PC-9 (cell line): ENCODE measurements at regions not wholly inside any gene's neighbourhood (a gene's known extent, or its start where the extent isn't known, plus 50 kb on each side); places are given as distances from the start of the nearest gene placed in this dataset.

Source experiments
- BruUV-seq: library from RNA; stranded (reverse); fragments of 400-500 nt; replicated peaks from 2 replicates; lab custom pipeline; 2021; lab: Mats Ljungman, UMichigan
- CTCF ChIA-PET: fragments of 300-600 bp; sonication (Branson Sonifier 250); formaldehyde crosslinking; loops from one replicate; lab custom pipeline; 2022; ENCODE audit warnings: antibody characterized with exemption; lab: Charles Lee
- POLR2A ChIA-PET: fragments of 300-600 bp; sonication (Branson Sonifier 250); formaldehyde crosslinking; loops from one replicate; lab custom pipeline; 2022; ENCODE audit warnings: antibody characterized with exemption; ENCODE audit not compliant: unreplicated experiment; lab: Charles Lee
- DNase-seq, 2 experiments: peaks; one replicate each; pipeline versions ENCODE4 v3.0.0 to v3.0.0-alpha.2; 2015 to 2022; ENCODE audit warnings: mixed read lengths in 1 of 2
- H2AFZ ChIP-seq: fragments of 200-600 bp; sonication (generic); 2 replicates; pipeline ENCODE4 v1.8.1; 2017; ENCODE audit warnings: antibody characterized with exemption
- H3F3A ChIP-seq: fragments of 200-600 bp; sonication (generic); 2 replicates; pipeline ENCODE4 v1.8.1; 2017; ENCODE audit warnings: antibody characterized with exemption, mild to moderate bottlenecking, low read depth; ENCODE audit not compliant: insufficient read depth
- H3K27ac ChIP-seq: fragments of 200-600 bp; sonication (generic); 2 replicates; pipeline ENCODE4 v1.6.1; 2016; ENCODE audit warnings: mixed run types
- H3K27me3 ChIP-seq: fragments of 200-600 bp; sonication (generic); 2 replicates; pipeline ENCODE4 v1.6.1; 2016; ENCODE audit warnings: low read depth, mixed run types; ENCODE audit not compliant: insufficient read depth
- H3K36me3 ChIP-seq: fragments of 200-600 bp; sonication (generic); 2 replicates; pipeline ENCODE4 v1.6.1; 2016; ENCODE audit warnings: low read depth, mixed run types
- H3K4me1 ChIP-seq: fragments of 200-600 bp; sonication (generic); replicated peaks from 2 replicates; pipeline ENCODE4 v1.6.1; 2016; ENCODE audit warnings: mixed run types; ENCODE audit not compliant: insufficient read depth
- H3K4me2 ChIP-seq: fragments of 200-600 bp; sonication (generic); 2 replicates; pipeline ENCODE4 v1.6.1; 2017; ENCODE audit warnings: mixed run types
- H3K4me3 ChIP-seq: fragments of 200-600 bp; sonication (generic); 2 replicates; pipeline ENCODE4 v1.6.1; 2016; ENCODE audit warnings: mixed run types
- H3K79me2 ChIP-seq: fragments of 200-600 bp; sonication (generic); 2 replicates; pipeline ENCODE4 v1.6.1; 2017; ENCODE audit warnings: low read depth, mixed run types
- H3K9me2 ChIP-seq: fragments of 200-600 bp; sonication (generic); 2 replicates; pipeline ENCODE4 v1.8.1; 2017; ENCODE audit warnings: mild to moderate bottlenecking; ENCODE audit not compliant: insufficient read depth
- H3K9me3 ChIP-seq: fragments of 200-600 bp; sonication (generic); 2 replicates; pipeline ENCODE4 v1.8.1; 2016; ENCODE audit warnings: low read depth; ENCODE audit not compliant: insufficient read depth
- H4K20me1 ChIP-seq: fragments of 200-600 bp; sonication (generic); 2 replicates; pipeline ENCODE4 v1.8.1; 2017; ENCODE audit not compliant: insufficient read depth
- CTCF ChIP-seq: fragments of 200-600 bp; sonication (generic); conservative IDR thresholded peaks from 2 replicates; pipeline ENCODE4 v1.6.1; 2017; ENCODE audit warnings: mixed run types, antibody characterized with exemption, mild to moderate bottlenecking, moderate library complexity
- EZH2 ChIP-seq: fragments of 200-600 bp; sonication (generic); IDR thresholded peaks from 2 replicates; pipeline ENCODE4 v1.8.0; 2017; ENCODE audit warnings: antibody characterized with exemption, low read depth
- intact Hi-C: fragments of 100-400 bp; cut with micrococcal nuclease; formaldehyde crosslinking; loops from one replicate; pipeline ENCODE4 v1.10.0; 2022; ENCODE audit not compliant: unreplicated experiment

- H3K27me3 ChIP-seq = no peaks in the 10 kb centered on the region
- intact Hi-C loops = no loop called here
- H3K9me3 ChIP-seq = no peaks in the 10 kb centered on the region
- TF ChIP-seq EZH2 = no peak
- TF ChIP-seq CTCF = no peak
- H3K4me1 ChIP-seq = peaks cover 10% of the 10 kb centered on the region
- ChIA-PET CTCF (no interaction called here), POLR2A (no interaction called here)
- H2AFZ ChIP-seq = no peak overlapping the region
- no peak overlapping the region for H3K27ac ChIP-seq
- no peaks in the 10 kb centered on the region for H3F3A ChIP-seq
- H4K20me1 ChIP-seq = no peaks in the 10 kb centered on the region
- H3K36me3 ChIP-seq = no peaks in the 10 kb centered on the region
- H3K4me3 ChIP-seq = no peak overlapping the region
- BruUV-seq = no TSS peak
- no peak for DNase-seq
- H3K79me2 ChIP-seq = no peaks in the 10 kb centered on the region
- H3K9me2 ChIP-seq = no peaks in the 10 kb centered on the region
- no peak overlapping the region for H3K4me2 ChIP-seq
Observed at GRCh38 chr18:44624052-44624451, 56.6 kb upstream of the SETBP1 start.

- H3K4me1 ChIP-seq = peaks cover 10% of the 10 kb centered on the region
- H3K27ac ChIP-seq = no peak overlapping the region
- CTCF ChIA-PET = no interaction called here
- no peaks in the 10 kb centered on the region for H3K79me2 ChIP-seq
- H3K9me2 ChIP-seq = no peaks in the 10 kb centered on the region
- no peak for DNase-seq
- H3K4me2 ChIP-seq = no peak overlapping the region
- no peaks in the 10 kb centered on the region for H3K9me3 ChIP-seq
- no peaks in the 10 kb centered on the region for H3K36me3 ChIP-seq
- no TSS peak for BruUV-seq
- H3F3A ChIP-seq = no peaks in the 10 kb centered on the region
- POLR2A ChIA-PET = no interaction called here
- no peak overlapping the region for H2AFZ ChIP-seq
- intact Hi-C loops = no loop called here
- H3K27me3 ChIP-seq = no peaks in the 10 kb centered on the region
- H4K20me1 ChIP-seq = no peaks in the 10 kb centered on the region
- TF ChIP-seq CTCF (no peak), EZH2 (no peak)
- H3K4me3 ChIP-seq = no peak overlapping the region
Observed at GRCh38 chr18:44625386-44625785, 55.3 kb upstream of the SETBP1 start.

GRCh38 chr18:44626236-44626635, 54.5 kb upstream of the SETBP1 start:
- no TSS peak for BruUV-seq
- Histone ChIP-seq H3K4me1 (peaks cover 10% of the 10 kb centered on the region), H3K4me3 (no peak overlapping the region), H3K79me2 (no peaks in the 10 kb centered on the region), H3F3A (no peaks in the 10 kb centered on the region), H4K20me1 (no peaks in the 10 kb centered on the region), H3K9me3 (no peaks in the 10 kb centered on the region), H3K9me2 (no peaks in the 10 kb centered on the region), H3K27ac (no peak overlapping the region), H3K27me3 (no peaks in the 10 kb centered on the region), H2AFZ (no peak overlapping the region), H3K36me3 (no peaks in the 10 kb centered on the region), H3K4me2 (no peak overlapping the region)
- no peak for TF ChIP-seq CTCF
- no peak for TF ChIP-seq EZH2
- no peak for DNase-seq
- intact Hi-C loops = no loop called here
- POLR2A ChIA-PET = no interaction called here
- CTCF ChIA-PET = no interaction called here
